ENCODE measurements at regions not wholly inside any gene's neighbourhood (a gene's known extent, or its start where the extent isn't known, plus 50 kb on each side); places are given as distances from the start of the nearest gene placed in this dataset.

DNA sequence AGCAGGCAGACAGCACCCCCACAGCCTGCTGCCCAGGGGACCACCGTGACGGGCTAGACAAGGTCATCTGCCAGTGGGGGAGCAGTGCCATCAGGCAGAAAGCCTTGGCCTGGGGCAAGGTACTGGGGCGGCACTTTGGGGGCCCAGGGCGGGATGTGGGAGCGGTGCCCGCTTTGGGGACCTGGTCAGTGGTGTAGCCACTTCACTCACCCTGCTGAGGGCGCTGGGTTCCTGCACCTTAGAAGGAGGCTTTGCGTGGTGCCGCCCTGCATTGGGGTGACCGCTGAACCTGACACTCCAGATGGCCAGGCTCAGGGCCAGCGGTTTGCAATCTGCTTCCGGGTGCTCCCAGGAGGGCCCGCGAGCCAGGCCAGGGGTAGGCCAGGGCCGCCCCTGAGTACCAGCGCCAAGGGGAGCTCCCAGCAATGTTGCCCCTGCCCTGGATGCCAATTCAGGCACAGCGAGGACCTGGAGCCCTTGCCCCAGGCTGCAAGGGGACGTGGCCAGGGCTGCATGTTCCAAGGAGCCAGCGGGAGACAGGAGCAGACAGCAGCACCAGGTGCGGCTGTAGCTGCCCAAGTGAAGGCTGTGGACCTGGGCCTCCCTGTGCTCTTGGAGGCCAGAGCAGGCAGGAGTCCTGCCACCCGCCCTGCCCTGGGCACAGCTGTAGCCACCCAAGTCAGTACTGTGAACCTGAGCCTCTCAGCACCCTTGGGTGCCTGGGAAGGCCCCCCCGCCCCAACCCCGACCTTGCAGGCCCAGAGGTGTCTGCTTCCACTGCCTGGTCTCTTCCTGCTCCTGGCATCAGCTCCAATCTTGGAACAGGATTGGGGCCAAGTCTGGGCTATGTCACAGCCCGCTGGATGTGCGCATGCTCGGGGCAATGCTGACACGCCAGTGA lies 550.7 kb downstream of the SLC6A15 start:
- DNase-seq, result no peak

DNA sequence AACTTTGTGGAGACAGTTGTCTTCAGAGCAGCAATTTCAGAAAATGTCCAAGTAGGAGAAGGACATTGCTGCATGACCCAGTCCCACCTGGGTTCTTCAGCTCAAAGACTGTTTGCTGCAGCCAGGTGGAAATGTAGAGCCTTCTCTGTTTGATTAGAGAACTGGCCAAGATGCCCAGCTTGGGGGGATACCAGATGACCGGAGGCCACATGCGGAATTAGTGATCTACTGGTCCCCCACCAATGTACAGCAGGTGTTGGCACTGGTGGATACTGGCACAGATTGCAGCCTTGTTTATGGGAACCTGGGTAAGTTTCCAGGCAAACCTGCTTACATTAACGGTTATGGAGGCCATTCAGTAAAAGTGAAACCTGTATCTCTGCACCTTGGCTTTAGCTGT lies 555.3 kb downstream of the SLC6A15 start:
- no peak for DNase-seq

DNA sequence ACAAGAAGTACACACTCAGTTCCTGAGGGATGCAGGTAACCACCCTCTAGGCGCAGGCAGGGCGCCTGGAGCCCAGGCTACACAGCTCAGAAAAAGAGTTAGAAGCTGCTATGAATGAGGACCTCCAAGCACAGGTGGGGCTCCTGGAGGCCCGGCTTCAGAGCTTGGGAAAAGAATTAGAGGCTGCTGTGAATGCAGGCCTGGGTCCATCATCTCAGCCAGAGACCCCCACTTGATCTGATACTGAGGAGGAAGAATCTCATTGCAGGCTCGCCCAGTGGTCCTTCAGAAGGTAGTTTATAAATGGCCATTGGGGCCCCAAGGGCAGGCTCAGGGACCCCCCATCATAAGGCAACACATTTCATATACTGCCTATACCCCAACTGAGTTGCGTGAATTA lies 556.4 kb downstream of the SLC6A15 start:
- no peak for DNase-seq

DNA sequence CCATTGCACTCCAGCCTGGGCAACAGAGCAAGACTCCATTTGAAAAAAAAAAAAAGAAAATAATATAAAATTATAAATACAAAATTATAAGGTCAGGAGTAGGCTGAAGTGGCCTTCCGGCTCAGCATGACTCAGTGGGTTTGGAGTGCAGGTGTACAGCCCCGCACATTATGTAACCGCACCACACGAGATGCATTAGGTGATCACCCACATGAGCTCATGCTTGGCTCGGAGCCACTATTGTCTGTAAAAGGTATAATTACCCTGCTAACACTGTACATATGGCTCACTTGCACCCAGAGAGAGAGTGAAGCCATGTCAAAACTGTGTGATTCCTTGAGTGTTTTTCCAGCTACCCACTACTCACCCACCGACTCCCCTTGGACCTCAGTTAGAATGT lies 557.0 kb downstream of the SLC6A15 start:
- no peak for DNase-seq

DNA sequence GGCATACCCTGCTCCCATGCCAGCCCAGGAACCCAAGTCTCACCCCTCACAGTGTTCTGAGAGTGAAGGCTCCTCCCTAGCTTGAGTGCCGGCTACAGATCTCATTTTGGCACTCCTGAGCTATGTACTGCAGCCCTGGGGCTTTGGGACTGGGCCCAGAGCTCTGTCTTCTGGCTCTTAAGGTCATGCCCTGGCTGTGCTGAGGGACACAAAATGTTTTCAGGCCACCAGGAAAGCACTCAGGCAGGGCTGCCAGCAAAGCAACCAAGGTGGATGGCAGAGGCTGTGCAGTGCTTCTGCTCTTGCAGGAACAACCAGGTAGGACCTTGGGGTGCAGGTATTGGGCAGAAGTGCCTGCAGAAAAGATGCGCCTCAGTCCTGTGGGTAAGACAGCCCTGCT lies 564.0 kb downstream of the SLC6A15 start:
- no peak for DNase-seq

DNA sequence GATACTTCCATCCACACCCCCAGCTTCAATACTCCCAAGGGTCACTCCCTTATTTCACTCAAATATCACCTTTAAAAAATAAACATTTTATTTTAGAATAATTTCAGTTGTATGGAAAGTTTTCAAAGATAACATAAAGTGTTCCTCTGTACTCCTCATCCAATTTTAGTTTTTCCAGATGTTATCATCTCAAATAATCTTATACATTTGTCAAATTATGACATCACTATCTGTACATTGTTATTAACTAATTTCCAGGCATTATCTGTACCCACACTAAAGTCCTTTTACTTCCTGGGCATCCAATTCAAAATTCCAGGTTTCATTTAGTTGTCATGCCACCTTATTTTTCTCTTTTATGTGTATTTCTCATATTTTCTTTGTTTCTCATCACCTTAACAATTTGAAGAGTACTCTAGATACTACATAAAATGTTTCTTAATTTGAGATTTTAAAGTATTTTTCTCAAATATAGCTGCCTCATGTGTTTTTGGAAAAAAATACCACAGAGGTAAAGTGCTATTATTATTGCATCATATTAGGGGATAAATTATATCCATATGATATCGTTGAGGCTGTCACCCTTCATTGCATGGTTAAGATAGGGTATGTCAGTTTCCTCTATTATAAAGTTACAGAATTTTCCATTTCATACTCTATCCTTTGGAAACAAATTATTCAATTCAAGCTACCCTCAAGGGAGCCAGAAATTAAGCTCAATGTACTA lies 571.0 kb downstream of the SLC6A15 start:
- no peak for DNase-seq

DNA sequence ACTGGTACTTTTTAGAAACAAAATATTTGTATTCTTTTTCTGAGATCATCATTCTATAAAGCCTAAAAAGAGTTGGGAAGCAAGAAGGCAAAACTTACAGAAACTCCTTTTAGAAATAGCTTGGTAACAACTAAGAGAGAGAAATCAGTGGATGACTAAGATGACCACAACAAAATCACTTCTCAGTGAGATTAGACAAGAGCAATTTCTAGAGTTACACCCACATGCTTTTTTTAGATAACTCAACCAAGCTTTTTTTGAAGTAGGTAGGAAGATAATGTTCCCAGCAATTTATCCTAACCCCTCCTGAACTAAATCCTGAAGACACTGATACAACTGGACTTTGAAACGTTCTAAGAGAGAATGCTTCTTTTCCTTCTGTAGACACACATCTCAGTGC lies 576.4 kb downstream of the SLC6A15 start:
- DNase-seq, result no peak

DNA sequence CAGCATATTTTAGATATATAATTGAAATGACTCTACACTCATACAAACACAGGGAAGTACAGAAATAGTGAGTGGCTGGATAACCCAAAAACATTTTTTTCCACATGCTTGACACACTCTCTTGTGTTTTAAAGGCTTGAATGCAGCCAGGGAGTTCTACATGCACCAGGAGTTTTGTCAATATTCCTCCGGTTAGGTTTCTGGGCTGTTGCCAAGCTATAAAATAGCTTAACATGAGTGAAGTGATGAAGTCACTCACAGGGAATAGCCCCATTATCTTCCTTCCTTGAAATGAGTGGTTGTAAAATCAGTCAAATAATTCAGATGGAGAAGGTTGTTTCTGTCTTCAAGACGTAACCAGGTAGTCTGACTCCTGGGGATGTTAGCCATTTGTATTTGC lies 582.7 kb downstream of the SLC6A15 start:
- no peak for DNase-seq

DNA sequence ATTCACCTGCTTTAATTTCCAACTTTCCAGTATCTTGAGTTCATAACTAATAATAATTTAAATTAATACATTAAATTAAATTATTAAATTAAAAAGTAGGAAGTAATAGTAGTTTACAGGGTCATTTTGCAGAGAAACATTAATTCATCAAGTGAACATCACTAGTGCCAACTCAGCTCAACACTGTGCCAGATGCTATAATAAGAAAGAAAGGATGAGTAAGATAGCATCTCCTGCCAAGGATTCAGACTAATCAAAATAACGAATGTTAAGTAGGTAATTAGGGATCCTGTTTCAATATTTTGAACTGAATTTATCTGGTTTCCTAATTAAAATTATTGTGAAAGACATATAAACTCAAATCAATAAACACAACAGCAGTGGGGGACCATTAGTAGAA lies 596.7 kb downstream of the SLC6A15 start:
- no peak for DNase-seq

DNA sequence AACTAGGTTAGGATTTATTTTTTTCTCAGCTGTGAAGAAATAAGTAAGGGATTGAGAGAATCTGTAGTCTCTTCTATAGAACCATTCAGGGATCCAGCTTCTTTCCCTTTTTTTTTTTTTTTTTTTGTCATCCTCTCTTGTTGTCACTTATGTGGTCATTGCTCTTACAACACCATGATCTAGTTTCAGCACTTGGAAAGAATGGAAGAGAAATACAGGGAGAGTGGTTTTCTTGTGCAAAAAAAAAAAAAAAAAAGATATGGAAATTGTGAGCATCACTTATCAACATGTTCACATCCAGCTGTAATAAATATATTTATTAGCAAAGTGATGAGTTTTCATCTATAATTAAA lies 599.3 kb downstream of the SLC6A15 start:
- no peak for DNase-seq

DNA sequence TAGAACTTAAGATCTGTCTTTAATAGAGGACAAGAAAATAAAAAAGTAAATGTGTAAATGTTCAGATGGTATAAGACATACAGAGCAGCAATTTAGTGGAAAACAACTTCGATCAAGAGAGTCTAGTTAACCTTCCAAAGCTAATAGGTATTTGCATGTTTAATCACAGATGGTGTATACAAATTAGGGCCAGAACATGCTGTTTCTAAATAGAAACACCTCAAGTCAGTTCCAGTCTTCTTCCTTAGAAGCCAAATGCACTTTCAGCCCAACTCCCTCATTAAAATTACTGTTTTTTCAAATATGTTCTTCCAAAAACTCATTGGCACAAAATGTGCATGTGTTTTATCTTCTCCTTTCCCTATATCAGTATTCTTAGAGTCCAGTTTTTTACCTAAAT lies 604.4 kb downstream of the SLC6A15 start:
- DNase-seq, result no peak

DNA sequence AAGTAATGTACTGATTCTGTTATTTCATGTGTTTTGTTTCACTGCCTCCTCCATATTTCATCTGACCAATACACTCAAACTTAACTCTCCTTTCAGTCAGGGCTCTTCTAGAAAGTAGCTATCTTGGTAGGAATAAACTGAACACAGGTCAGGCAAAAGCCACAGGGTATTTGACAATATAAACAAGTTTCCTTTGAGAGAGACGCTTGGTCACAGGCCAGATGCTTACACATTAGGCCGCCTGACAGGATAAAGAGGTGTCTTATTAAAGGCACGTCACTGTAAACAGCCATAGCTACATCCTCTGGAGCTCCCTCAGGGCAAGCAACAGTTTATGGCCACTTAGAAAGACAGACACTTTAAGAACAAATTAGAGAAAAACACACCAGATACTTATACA lies 607.5 kb downstream of the SLC6A15 start:
- no peak for DNase-seq

DNA sequence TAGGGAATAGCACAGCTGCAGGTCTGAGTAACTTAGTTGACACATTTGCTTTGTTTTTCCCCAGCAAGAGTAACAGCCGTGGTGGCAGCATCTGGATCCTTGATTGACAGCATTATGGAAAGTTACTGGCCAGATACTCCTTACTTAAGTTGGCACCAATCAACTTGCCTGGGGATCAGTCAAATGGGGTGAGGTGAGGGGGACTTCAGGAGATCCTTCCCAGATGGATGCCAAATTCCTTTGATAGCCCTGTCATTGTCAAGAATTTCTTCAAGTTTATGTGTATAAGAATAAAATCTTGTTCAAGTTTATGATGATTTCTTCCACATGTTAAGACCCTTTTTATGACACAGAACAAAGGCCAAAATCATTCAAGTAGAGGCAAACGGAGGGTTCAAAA lies 618.4 kb downstream of the SLC6A15 start:
- no peak for DNase-seq

DNA sequence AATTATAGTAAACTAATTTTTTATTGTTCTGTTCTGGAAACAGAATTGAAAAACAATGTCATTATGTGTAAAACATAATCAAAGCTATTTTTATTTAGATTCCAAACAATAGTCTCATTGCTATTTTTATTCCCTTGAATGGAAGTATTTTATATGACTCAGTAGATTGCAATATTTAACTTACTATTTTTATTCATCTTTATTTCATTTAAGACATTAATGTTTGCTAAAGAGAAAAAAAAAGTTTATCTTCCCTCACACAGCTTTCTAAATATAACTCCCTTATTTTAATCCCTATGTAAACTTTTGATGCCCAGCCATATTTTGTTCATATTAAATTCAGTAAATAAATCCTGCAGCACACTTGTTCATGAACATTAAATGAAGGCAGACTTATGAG lies 622.4 kb downstream of the SLC6A15 start:
- DNase-seq, result no peak

DNA sequence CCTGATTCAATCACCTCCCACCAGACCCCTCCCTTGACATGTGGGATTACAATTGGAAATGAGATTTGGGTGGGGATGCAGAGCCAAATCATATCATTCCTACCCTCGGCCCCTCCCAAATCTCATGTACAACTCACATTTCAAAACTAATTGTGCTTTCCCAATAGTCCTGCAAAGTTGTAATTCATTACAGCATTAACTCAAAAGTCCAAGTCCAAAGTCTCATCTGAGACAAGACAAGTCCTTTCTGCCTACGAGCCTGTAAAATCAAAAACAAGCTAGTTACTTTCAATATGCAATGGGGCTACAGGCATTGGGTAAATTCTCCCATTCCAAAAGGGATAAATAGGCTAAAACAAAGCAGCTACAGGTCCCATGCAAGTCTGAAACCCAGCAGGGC lies 634.6 kb downstream of the SLC6A15 start:
- no peak for DNase-seq

DNA sequence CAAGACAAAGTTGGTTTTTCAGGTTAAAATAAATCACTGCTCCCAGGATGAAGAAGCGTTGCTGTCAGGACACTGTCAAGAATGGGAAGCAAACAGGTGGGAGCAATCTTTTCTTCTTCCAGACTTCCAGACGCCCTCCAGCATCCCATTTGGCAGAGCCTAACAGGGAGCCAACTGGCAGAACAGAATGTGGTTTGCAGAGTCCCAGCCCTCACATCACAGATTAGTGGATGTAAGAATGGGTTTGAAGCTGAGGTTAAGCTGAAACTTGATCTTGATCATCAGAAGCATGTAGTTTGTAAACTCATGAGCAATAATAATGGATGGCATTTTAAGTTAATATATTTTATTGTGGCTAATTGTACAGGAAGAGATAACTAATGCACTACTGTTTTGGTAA lies 636.4 kb downstream of the SLC6A15 start:
- DNase-seq, result no peak

DNA sequence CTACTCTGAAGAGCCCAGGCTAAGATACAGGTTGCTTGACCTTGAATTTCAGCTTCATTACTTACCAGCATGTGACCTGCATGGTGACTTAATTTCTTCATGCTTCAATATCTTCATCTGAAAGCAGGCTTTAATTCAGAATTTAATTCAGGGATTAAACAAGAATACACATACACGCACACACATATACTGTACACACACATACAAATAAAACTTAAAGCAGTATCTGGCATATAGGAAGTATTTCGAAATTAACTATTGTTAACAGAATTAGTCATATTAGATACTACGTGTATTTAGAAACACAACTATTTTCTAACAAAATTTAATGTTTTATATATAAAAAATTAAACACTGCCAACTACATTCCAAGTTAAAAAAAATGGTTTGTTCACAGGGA lies 640.3 kb downstream of the SLC6A15 start:
- no peak for DNase-seq

DNA sequence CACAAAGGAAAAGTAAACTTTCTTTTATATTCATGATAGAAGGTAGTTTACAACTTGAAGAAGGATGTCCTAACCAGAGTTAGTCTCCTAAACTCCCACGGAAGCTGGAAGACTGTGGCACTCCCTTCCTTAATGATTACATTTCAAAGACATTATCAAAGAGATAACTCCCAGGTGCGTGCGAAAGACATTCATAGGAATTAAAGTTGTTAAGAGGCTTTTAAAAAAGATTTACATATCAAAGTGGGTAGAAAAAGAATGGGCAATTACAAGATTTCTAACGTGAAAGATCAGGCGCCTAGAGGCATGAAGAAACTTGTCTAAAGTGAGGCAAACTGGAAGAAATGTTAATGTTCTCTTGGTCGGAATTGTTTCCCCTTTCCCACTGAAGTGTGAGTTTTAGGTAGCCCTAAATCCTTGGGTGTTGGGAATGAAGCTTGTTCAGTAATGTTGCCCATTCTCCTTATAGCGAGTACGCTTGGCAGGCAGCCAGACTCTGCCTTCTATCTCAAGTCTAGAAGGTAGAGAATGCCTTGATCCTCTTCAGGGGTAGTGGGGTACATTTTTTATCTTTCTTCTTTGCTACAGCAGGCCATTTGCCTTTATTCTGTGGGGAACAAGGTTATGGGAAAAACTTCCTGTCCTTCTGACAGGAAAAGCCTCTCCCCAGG lies 642.0 kb downstream of the SLC6A15 start:
- DNase-seq, result no peak

DNA sequence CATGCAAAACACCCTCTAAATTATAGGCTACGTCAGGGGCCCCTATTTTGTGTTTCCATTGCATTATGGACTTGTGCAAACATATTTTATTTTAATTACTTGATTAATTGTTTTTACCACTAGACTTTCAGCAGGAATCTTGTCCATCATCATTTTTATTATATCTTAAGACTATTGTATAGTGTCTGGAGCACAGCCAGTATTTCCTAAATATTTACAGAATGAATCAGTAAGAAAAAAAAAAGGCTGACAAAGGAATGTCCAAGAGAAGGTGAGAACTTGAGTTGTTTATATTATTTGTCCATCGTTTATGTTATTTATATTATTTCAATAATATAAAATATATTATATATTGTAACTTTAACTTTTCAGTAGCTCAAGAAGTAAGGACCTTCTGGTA lies 664.7 kb downstream of the SLC6A15 start:
- no peak for DNase-seq

DNA sequence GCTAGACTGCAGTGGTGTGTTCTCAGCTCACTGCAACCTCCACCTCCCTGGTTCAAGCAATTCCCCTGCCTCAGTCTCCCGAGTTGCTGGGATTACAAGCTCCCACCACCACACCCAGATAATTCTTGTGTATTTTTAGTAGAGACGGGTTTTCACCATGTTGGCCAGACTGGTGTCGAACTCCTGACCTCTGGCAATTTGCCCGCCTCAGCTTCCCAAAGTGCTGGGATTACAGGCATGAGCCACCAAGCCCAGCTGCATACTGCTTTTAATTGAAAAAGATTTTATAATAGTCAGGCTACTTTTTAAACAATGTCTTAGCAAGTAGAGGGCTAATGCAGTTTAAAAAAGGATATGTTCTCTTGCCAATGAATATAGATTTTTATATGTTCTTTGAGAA lies 668.9 kb downstream of the SLC6A15 start:
- DNase-seq, result no peak

DNA sequence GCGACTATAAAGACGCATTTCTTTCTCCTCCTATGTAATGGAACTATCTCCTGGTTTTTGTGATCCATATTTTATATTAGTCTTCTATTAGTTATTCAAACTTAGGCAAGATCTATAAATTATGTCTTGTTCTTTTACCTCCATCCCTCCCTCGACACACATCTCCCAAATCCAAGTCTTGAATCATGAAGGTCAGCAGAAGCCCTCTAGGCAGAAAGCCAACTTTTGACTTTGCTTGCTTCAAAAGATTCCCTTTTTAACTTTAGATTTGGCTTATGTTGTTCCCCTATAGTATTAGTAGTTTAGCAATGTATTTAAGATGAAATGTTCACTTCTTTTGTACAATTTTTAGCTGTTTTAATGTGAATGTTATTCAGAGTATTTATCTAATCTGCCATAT lies 689.8 kb downstream of the SLC6A15 start:
- no peak for DNase-seq

DNA sequence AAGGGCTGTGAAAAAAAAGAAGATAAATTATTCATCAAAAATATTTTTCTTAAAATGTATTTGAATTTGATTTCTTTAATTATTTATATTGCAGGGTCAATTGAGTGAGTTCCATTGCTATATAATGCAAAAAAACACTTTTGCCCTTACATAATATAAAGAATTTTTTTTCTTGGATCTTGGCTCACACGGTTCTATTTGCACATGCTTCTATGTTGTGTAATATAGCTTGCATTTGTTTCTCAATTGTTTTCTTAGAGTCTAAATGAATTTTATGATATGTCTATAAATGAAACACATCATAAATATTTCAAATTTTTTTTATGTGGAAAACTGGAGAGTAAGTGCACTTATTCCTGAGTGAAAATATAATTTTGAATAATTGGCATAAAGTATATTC lies 694.2 kb downstream of the SLC6A15 start:
- no peak for DNase-seq

DNA sequence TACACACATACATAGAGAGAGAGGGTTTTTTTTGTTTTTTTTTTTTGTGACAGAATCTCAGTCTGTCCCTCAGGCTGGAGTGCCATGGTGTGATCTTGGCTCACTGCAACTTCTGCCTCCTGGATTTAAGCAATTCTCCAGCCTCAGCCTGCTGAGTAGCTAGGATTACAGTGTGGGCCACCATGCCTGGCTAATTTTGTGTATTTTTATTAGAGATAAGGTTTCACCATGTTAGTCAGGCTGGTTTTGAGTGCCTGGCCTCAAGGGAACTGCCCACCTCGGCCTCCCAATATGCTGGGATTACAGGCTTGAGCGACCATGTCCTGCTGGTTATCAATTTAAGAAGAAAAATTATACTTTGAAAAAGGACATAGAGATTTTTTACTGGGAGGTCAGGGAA lies 710.6 kb downstream of the SLC6A15 start:
- no peak for DNase-seq

DNA sequence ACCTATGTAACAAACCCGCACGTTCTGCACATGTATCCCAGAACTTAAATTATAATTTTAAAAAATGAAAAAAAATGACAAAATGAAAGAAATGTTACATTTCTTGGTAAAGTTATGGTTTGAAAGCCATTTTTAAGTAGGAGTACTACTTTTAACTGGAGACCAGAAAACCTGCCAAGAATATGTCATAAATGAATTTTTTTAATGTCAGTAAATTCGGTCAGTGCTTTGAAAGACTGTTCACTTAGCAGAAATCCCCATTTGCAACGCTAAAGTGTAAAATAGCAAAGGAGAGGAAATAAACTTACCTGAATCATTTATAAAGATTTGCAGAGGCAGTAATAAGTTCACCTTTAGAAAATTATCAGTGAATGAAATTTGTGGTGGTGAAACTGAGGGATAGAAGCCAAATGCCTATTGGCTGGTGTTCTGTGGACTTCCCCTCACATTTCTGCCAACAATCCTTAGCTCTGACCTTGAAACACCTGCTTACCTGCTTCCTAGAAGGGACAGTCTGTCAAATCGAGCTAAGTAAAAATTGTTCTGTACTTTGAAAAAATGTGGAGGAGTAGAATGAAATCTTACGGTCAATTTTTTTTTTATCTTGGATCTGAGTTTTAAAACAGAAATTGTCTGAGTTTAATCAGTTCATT lies 714.2 kb downstream of the SLC6A15 start:
- DNase-seq, result no peak
